ENCODE measurements at regions not wholly inside any gene's neighbourhood (a gene's known extent, or its start where the extent isn't known, plus 50 kb on each side); places are given as distances from the start of the nearest gene placed in this dataset.

DNA sequence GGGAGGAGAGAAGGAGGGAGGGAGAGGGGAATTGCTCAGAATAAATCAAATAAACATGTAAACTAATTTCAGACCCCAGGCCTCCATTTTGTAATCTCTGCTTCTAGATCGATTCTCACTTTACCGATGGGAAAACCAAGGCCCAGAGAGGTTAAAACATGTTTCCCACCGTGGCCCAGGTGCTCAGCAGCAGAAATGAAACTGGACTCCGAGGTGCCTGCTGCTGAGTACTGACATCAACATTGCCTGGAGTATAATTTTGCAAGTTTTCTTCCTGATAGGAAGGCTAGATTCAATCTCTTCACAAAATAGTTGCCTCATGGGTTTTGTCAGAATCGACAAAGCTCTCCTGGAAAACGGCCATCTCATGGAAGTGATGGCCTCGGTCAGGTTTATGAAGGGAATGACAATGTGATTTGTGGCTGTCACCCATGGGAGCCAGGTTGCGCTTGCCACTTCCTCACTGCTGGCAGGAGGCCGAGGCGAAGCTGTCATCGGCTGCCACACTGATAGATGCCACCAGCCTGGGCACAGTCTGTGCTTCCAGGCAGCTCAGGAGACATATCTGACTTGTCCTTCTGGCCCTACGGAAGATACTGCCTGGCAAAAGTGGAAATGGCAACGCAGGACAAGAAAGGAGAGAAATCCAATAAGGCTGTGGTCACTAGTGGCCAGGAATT lies 133.1 kb upstream of the LRRN1 start:
- TF ChIP-seq, protein P1, sequence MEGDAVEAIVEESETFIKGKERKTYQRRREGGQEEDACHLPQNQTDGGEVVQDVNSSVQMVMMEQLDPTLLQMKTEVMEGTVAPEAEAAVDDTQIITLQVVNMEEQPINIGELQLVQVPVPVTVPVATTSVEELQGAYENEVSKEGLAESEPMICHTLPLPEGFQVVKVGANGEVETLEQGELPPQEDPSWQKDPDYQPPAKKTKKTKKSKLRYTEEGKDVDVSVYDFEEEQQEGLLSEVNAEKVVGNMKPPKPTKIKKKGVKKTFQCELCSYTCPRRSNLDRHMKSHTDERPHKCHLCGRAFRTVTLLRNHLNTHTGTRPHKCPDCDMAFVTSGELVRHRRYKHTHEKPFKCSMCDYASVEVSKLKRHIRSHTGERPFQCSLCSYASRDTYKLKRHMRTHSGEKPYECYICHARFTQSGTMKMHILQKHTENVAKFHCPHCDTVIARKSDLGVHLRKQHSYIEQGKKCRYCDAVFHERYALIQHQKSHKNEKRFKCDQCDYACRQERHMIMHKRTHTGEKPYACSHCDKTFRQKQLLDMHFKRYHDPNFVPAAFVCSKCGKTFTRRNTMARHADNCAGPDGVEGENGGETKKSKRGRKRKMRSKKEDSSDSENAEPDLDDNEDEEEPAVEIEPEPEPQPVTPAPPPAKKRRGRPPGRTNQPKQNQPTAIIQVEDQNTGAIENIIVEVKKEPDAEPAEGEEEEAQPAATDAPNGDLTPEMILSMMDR (IDR thresholded peaks at IDR 0.05; ENCODE audit: borderline replicate concordance, extremely low read depth, low read length, poor library complexity, severe bottlenecking): no peak
- no peak for TF ChIP-seq EZH2 (IDR thresholded peaks at IDR 0.05; ENCODE audit: borderline replicate concordance, low read depth, low read length, severe bottlenecking)
